Neuronal stem cell (in vitro differentiated cells): ENCODE measurements at regions not wholly inside any gene's neighbourhood (a gene's known extent, or its start where the extent isn't known, plus 50 kb on each side); places are given as distances from the start of the nearest gene placed in this dataset.

Experiments
- DNase-seq: peaks from one replicate; pipeline ENCODE4 v3.0.0-alpha.2; 2013; ENCODE audit warnings: low spot score
- H2AFZ ChIP-seq: one replicate; pipeline ENCODE4 v1.6.1; 2013; ENCODE audit warnings: mild to moderate bottlenecking, low read length, inconsistent platforms
- H2AK5ac ChIP-seq: 2 replicates; pipeline ENCODE4 v1.6.1; 2013; ENCODE audit warnings: low read depth, mild to moderate bottlenecking, inconsistent platforms, low read length, moderate library complexity, mixed read lengths
- H2BK120ac ChIP-seq: 2 replicates; pipeline ENCODE4 v1.6.1; 2013; ENCODE audit warnings: low read depth, mild to moderate bottlenecking, inconsistent platforms, low read length, moderate library complexity, mixed read lengths
- H2BK12ac ChIP-seq: one replicate; pipeline ENCODE4 v1.6.1; 2013; ENCODE audit warnings: low read length, inconsistent platforms
- H2BK15ac ChIP-seq: 2 replicates; pipeline ENCODE4 v1.6.1; 2013; ENCODE audit warnings: mild to moderate bottlenecking, low read length, inconsistent platforms, mixed read lengths
- H2BK5ac ChIP-seq: one replicate; pipeline ENCODE4 v1.6.1; 2013; ENCODE audit warnings: inconsistent platforms, mild to moderate bottlenecking, low read length, moderate library complexity
- H3K14ac ChIP-seq: one replicate; pipeline ENCODE4 v1.6.1; 2013; ENCODE audit warnings: low read length, inconsistent platforms
- H3K18ac ChIP-seq: 2 replicates; pipeline ENCODE4 v1.6.1; 2013; ENCODE audit warnings: low read length, inconsistent platforms
- H3K23ac ChIP-seq: 2 replicates; pipeline ENCODE4 v1.6.1; 2013; ENCODE audit warnings: low read depth, mild to moderate bottlenecking, mixed read lengths, low read length, inconsistent platforms; ENCODE audit not compliant: poor library complexity
- H3K27ac ChIP-seq: replicated peaks from 3 replicates; pipeline ENCODE4 v1.5.1; 2013; ENCODE audit warnings: low read length, inconsistent platforms
- H3K27me3 ChIP-seq, 3 experiments: 2 replicates each; pipeline ENCODE4 v1.6.1; 2013; ENCODE audit warnings: low read length in 3 of 3, mild to moderate bottlenecking in 2 of 3, inconsistent platforms in 1 of 3, low read depth in 1 of 3, mixed read lengths in 1 of 3, moderate library complexity in 1 of 3; ENCODE audit not compliant: control insufficient read depth in 3 of 3, insufficient read depth in 3 of 3
- H3K36me3 ChIP-seq, 2 donors: replicated peaks in 1 of 2; 2 replicates each; pipeline ENCODE4 v1.6.1; 2013; ENCODE audit warnings: low read length in 2 of 2; ENCODE audit not compliant: control insufficient read depth in 2 of 2, insufficient read depth in 2 of 2
- H3K4ac ChIP-seq: 2 replicates; pipeline ENCODE4 v1.6.1; 2013; ENCODE audit warnings: inconsistent platforms, mild to moderate bottlenecking, low read length, moderate library complexity
- H3K4me1 ChIP-seq, 2 donors: 1 replicate in 1 of 2; 2 replicates in 1 of 2; pipeline ENCODE4 v1.6.1; 2013; ENCODE audit warnings: low read length in 2 of 2, low read depth in 1 of 2; ENCODE audit not compliant: control insufficient read depth in 2 of 2, insufficient read depth in 1 of 2
- H3K4me2 ChIP-seq: one replicate; pipeline ENCODE4 v1.6.1; 2013; ENCODE audit warnings: mild to moderate bottlenecking, low read length, inconsistent platforms; ENCODE audit not compliant: insufficient read depth, poor library complexity, severe bottlenecking
- H3K4me3 ChIP-seq, 2 donors: 2 replicates each; pipeline ENCODE4 v1.5.1; 2013; ENCODE audit warnings: low read length in 2 of 2, mild to moderate bottlenecking in 2 of 2, inconsistent platforms in 1 of 2, moderate library complexity in 1 of 2
- H3K79me1 ChIP-seq: one replicate; pipeline ENCODE4 v1.6.1; 2013; ENCODE audit warnings: low read depth, mild to moderate bottlenecking, inconsistent platforms, low read length, moderate library complexity
- H3K9ac ChIP-seq: one replicate; pipeline ENCODE4 v1.6.1; 2013; ENCODE audit warnings: mild to moderate bottlenecking, low read depth, low read length, inconsistent platforms; ENCODE audit not compliant: poor library complexity
- H3K9me3 ChIP-seq, 2 donors: replicated peaks in 1 of 2; 2 replicates each; pipeline versions ENCODE3 to v1.6.1; 2013; ENCODE audit warnings: low read length in 2 of 2, mild to moderate bottlenecking in 2 of 2, inconsistent platforms in 1 of 2, low read depth in 1 of 2, mixed read lengths in 1 of 2, moderate library complexity in 1 of 2; ENCODE audit not compliant: control insufficient read depth in 2 of 2, insufficient read depth in 1 of 2
- H4K8ac ChIP-seq: one replicate; pipeline ENCODE4 v1.6.1; 2013; ENCODE audit warnings: low read depth, mild to moderate bottlenecking, inconsistent platforms, low read length, moderate library complexity
- H4K91ac ChIP-seq: one replicate; pipeline ENCODE4 v1.6.1; 2013; ENCODE audit warnings: low read length, low read depth, mild to moderate bottlenecking, inconsistent platforms; ENCODE audit not compliant: poor library complexity
- WGBS, 2 donors: extraction: QIAGEN DNeasy Blood & Tissue Kit; methylation state at CpG; one replicate each; pipeline ENCODE4 v1.1.7; 2013; ENCODE audit warnings: missing lambda C conversion rate in 2 of 2, mixed read lengths in 1 of 2; ENCODE audit not compliant: insufficient read length in 2 of 2, insufficient replicate concordance in 1 of 2; ENCODE audit errors: extremely low coverage in 2 of 2; 5-methylcytosine and 5-hydroxymethylcytosine counted together

DNA sequence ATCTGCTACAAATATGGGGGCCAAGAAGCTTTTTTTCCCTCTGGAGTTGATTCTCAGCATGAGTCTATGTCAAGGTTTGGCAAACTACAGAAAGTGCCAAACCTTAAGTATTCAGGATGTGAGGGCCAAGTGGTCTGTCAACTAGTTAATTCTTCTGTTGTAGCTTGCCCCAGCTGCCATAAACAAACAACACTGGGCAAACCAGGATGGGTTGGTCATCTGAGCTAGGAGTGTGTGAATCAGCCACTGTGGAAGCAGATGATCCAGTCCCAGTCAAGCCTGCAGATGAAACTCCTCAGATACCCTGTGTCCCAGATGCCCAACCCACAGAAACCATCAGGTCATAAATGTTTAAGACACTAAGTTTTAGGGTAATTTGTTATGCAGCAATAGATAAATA is 103.0 kb upstream of the MOCS1 start:
- Histone ChIP-seq H3K27me3 (no peaks in the 10 kb centered on the region), H3K4me2 (no peak overlapping the region), H4K91ac (no peak overlapping the region), H2AK5ac (no peak overlapping the region), H3K18ac (no peak overlapping the region), H3K27ac (no peak overlapping the region), H3K14ac (no peak overlapping the region), H3K4me1 (no peaks in the 10 kb centered on the region), H2BK5ac (no peak overlapping the region), H3K4me3 (no peak overlapping the region), H2AFZ (no peak overlapping the region), H3K9ac (no peak overlapping the region), H2BK120ac (no peak overlapping the region), H2BK15ac (no peak overlapping the region), H3K23ac (no peak overlapping the region), H3K36me3 (no peaks in the 10 kb centered on the region), H3K9me3 (peaks cover 0 to 3% of the 10 kb centered on the region in 2 donors), H4K8ac (no peak overlapping the region), H2BK12ac (no peak overlapping the region), H3K79me1 (no peaks in the 10 kb centered on the region), H3K4ac (no peak overlapping the region)
- DNase-seq, result no peak

DNA sequence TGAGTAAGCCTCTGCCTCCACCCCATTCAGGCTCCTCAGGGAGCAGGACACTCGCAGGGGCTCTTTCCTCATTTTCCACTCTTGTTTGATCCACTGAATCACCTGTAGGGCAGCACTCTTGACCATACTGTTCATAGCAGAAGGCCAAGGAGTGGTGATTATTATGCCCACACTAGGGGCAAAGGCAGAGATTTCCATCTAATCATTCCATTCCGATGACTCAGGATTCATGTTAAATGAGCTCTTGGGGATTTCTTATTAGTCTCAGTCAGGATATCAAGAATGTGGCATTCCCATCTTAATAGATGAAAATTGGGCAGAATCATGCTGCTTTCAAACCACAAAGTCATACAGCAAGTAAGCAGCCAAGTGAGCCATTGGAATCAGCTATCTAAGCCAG is 101.9 kb upstream of the MOCS1 start:
- Histone ChIP-seq H2BK15ac (no peak overlapping the region), H3K4ac (no peak overlapping the region), H3K27ac (no peak overlapping the region), H3K4me1 (no peaks in the 10 kb centered on the region), H3K79me1 (no peaks in the 10 kb centered on the region), H3K9me3 (peaks cover 0 to 1% of the 10 kb centered on the region in 2 donors), H4K91ac (no peak overlapping the region), H3K14ac (no peak overlapping the region), H3K23ac (no peak overlapping the region), H3K27me3 (no peaks in the 10 kb centered on the region), H3K36me3 (no peaks in the 10 kb centered on the region), H3K4me2 (no peak overlapping the region), H3K4me3 (no peak overlapping the region), H2AK5ac (no peak overlapping the region), H3K9ac (no peak overlapping the region), H2AFZ (no peak overlapping the region), H2BK12ac (no peak overlapping the region), H3K18ac (no peak overlapping the region), H4K8ac (no peak overlapping the region), H2BK120ac (no peak overlapping the region), H2BK5ac (no peak overlapping the region)
- DNase-seq, result no peak
- no CpG with 5 or more reads among the region's 2 CpGs for WGBS, 2 donors

DNA sequence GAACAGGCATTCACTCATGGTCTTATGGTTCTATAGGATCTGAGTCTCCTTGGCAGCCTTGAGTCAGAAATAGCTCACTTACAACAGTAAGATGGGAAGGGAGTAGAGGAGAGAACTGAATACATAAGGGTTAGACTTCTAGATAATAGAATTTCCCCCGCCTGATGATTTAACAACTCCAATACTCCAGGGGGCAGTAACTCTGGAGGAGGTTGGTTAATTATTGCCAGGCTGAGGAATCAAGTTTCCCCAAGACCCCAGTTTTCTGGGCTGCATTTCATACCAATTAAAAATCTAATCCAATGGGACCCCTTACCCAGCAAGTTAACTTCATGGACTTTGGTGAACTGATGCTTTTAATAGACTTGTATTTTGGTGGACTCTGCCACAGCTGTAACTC is 94.2 kb upstream of the MOCS1 start:
- H3K4ac ChIP-seq, result no peak overlapping the region
- H3K9ac ChIP-seq, result no peak overlapping the region
- H4K91ac ChIP-seq, result no peak overlapping the region
- H3K14ac ChIP-seq, result no peak overlapping the region
- H3K9me3 ChIP-seq, result no peaks in the 10 kb centered on the region
- H3K27me3 ChIP-seq, result no peaks in the 10 kb centered on the region
- H3K79me1 ChIP-seq, result no peaks in the 10 kb centered on the region
- H3K4me2 ChIP-seq, result no peak overlapping the region
- H2BK5ac ChIP-seq, result no peak overlapping the region
- DNase-seq, result no peak
- no peaks in the 10 kb centered on the region for H3K4me1 ChIP-seq
- H3K4me3 ChIP-seq, result no peak overlapping the region
- no peaks in the 10 kb centered on the region for H3K36me3 ChIP-seq
- H4K8ac ChIP-seq, result no peak overlapping the region
- WGBS, 2 donors, result no CpG with 5 or more reads among the region's 1 CpG
- no peak overlapping the region for H3K27ac ChIP-seq
- no peak overlapping the region for H2AFZ ChIP-seq
- H2BK15ac ChIP-seq, result no peak overlapping the region
- H2BK120ac ChIP-seq, result no peak overlapping the region
- H2AK5ac ChIP-seq, result no peak overlapping the region
- no peak overlapping the region for H3K18ac ChIP-seq
- no peak overlapping the region for H2BK12ac ChIP-seq
- H3K23ac ChIP-seq, result no peak overlapping the region

DNA sequence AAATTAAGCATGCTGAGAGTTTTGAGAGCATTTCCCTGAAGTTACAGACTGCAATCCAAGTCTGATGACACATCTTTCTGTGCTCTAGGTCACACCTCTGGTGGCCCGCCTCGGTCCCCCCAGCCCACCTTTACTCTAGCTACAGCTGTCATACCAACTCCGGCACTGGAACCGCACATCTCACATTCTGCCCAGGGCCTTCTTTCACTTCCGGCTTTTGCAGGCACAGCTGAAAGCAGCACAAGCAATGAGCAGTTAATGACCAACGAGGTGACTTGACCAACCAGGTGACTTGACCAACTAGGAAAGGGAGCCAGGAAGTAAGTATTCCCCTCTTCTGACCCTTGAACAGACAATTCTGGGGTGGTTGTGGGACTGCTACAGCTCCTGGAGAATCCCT is 88.6 kb upstream of the MOCS1 start:
- Histone ChIP-seq H3K36me3 (no peaks in the 10 kb centered on the region), H3K79me1 (no peaks in the 10 kb centered on the region), H2AK5ac (no peak overlapping the region), H3K18ac (no peak overlapping the region), H3K4me3 (no peak overlapping the region), H3K4ac (no peak overlapping the region), H4K91ac (no peak overlapping the region), H3K4me1 (no peaks in the 10 kb centered on the region), H2AFZ (no peak overlapping the region), H3K23ac (no peak overlapping the region), H3K4me2 (no peak overlapping the region), H2BK5ac (no peak overlapping the region), H2BK12ac (no peak overlapping the region), H3K9me3 (peaks cover 0 to 4% of the 10 kb centered on the region in 2 donors), H4K8ac (no peak overlapping the region), H3K27ac (no peak overlapping the region), H2BK15ac (no peak overlapping the region), H3K27me3 (no peaks in the 10 kb centered on the region), H3K9ac (no peak overlapping the region), H3K14ac (no peak overlapping the region), H2BK120ac (no peak overlapping the region)
- no peak for DNase-seq
- no CpG with 5 or more reads among the region's 6 CpGs for WGBS, 2 donors
